PC-3 (cell line): ENCODE measurements at regions not wholly inside any gene's neighbourhood (a gene's known extent, or its start where the extent isn't known, plus 50 kb on each side); places are given as distances from the start of the nearest gene placed in this dataset.

Source experiments
- ATAC-seq: fragments of 200-7000 bp; cut with Tn5 transposase; 2 replicates; pipeline ENCODE4 v1.9.1; 2020; ENCODE audit warnings: mild to moderate bottlenecking, moderate library complexity
- BruUV-seq: library from RNA; stranded (reverse); fragments of 400-500 nt; replicated peaks from 2 replicates; lab custom pipeline; 2021; lab: Mats Ljungman, UMichigan
- CTCF ChIA-PET: fragments of 300-600 bp; sonication (Branson Sonifier 250); formaldehyde crosslinking; loops from one replicate; lab custom pipeline; 2022; ENCODE audit warnings: antibody characterized with exemption; lab: Charles Lee
- POLR2A ChIA-PET: fragments of 300-600 bp; sonication (Branson Sonifier 250); formaldehyde crosslinking; loops from one replicate; lab custom pipeline; 2022; ENCODE audit warnings: antibody characterized with exemption; ENCODE audit not compliant: unreplicated experiment; lab: Charles Lee
- DNase-seq: peaks from one replicate; pipeline ENCODE4 v3.0.0-alpha.2; 2015
- H2AFZ ChIP-seq: fragments of 300-600 bp; sonication (generic); 2 replicates; pipeline ENCODE4 v1.6.0; 2016; ENCODE audit warnings: antibody characterized with exemption, low read length
- H3F3A ChIP-seq: fragments of 300-600 bp; sonication (generic); one replicate; pipeline ENCODE4 v1.6.0; 2017; ENCODE audit warnings: antibody characterized with exemption, low read length, control low read depth, mild to moderate bottlenecking; ENCODE audit not compliant: unreplicated experiment
- H3K27ac ChIP-seq: fragments of 300-600 bp; sonication (generic); 2 replicates; pipeline ENCODE4 v1.5.1; 2016; ENCODE audit warnings: mild to moderate bottlenecking, low read length
- H3K27me3 ChIP-seq: fragments of 300-600 bp; sonication (generic); 2 replicates; pipeline ENCODE4 v1.6.1; 2016; ENCODE audit warnings: low read length, mixed read lengths
- H3K36me3 ChIP-seq: fragments of 300-600 bp; sonication (generic); 2 replicates; pipeline ENCODE4 v1.6.1; 2016; ENCODE audit warnings: low read depth, mixed run types, low read length, mixed read lengths
- H3K4me1 ChIP-seq: fragments of 300-600 bp; sonication (generic); 2 replicates; pipeline ENCODE4 v1.5.1; 2016; ENCODE audit warnings: low read length; ENCODE audit not compliant: insufficient read depth
- H3K4me2 ChIP-seq: fragments of 300-600 bp; sonication (generic); 2 replicates; pipeline ENCODE4 v1.6.0; 2016; ENCODE audit warnings: low read length
- H3K4me3 ChIP-seq: fragments of 300-600 bp; sonication (generic); 2 replicates; pipeline ENCODE4 v1.5.1; 2016; ENCODE audit warnings: mild to moderate bottlenecking, low read length, mixed read lengths
- H3K79me2 ChIP-seq: fragments of 300-600 bp; sonication (generic); 2 replicates; pipeline ENCODE4 v1.6.1; 2017; ENCODE audit warnings: low read length, mixed read lengths
- H3K9ac ChIP-seq: fragments of 300-600 bp; sonication (generic); 2 replicates; pipeline ENCODE4 v1.6.0; 2016; ENCODE audit warnings: mild to moderate bottlenecking, low read length
- H3K9me2 ChIP-seq: fragments of 300-600 bp; sonication (generic); replicated peaks from 2 replicates; pipeline ENCODE4 v1.6.1; 2016; ENCODE audit warnings: mixed run types, low read length, mixed read lengths
- H3K9me3 ChIP-seq: fragments of 300-600 bp; sonication (generic); 2 replicates; pipeline ENCODE4 v1.6.1; 2016; ENCODE audit warnings: low read length, mixed read lengths
- H4K20me1 ChIP-seq: fragments of 300-600 bp; sonication (generic); 2 replicates; pipeline ENCODE4 v1.6.1; 2016; ENCODE audit warnings: low read length, mixed read lengths
- CTCF ChIP-seq: fragments of 300-600 bp; sonication (generic); conservative IDR thresholded peaks from 2 replicates; pipeline ENCODE4 v1.5.1; 2017; ENCODE audit warnings: antibody characterized with exemption, low read depth, mild to moderate bottlenecking, low read length
- EZH2 ChIP-seq: fragments of 300-600 bp; sonication (generic); IDR thresholded peaks from one replicate; pipeline ENCODE4 v1.6.1; 2017; ENCODE audit warnings: antibody characterized with exemption, mild to moderate bottlenecking, low read length; ENCODE audit not compliant: unreplicated experiment
- EZH2phosphoT487 ChIP-seq: fragments of 300-600 bp; sonication (generic); IDR thresholded peaks from 2 replicates; pipeline ENCODE4 v1.6.1; 2018; ENCODE audit warnings: mild to moderate bottlenecking, antibody characterized with exemption, low read length, borderline replicate concordance
- intact Hi-C: fragments of 100-400 bp; cut with micrococcal nuclease; formaldehyde crosslinking; loops from 2 replicates; pipeline ENCODE4 v1.9.0; 2023

- Histone ChIP-seq H3K9me2 (no peaks in the 10 kb centered on the region), H3K4me2 (0 out of 2 replicates have a peak overlapping the region, but pooled peaks have one; percentile 40), H4K20me1 (no peaks in the 10 kb centered on the region), H3K27ac (no peak overlapping the region), H3K27me3 (no peaks in the 10 kb centered on the region), H3K79me2 (no peaks in the 10 kb centered on the region), H3K9me3 (no peaks in the 10 kb centered on the region), H3K4me1 (peaks cover 15% of the 10 kb centered on the region; the same call in 1 of the 2 replicates), H3K4me3 (no peak overlapping the region), H3K9ac (no peak overlapping the region), H3K36me3 (no peaks in the 10 kb centered on the region), H3F3A (no peaks in the 10 kb centered on the region), H2AFZ (no peak overlapping the region)
- CTCF ChIA-PET, result interaction anchor here (0.9 to 1.0 kb wide), 2 partner anchors 13 to 24 kb away, joined by 3 to 5 read pairs; no protein-coding TSS in a partner anchor
- POLR2A ChIA-PET, result no interaction called here
- ATAC-seq (no peak), DNase-seq (no peak)
- no TSS peak for BruUV-seq
- TF ChIP-seq CTCF, result no peak
- intact Hi-C loops, result no loop called here
Measured at GRCh38 chr14:100409003-100409360, 85.8 kb downstream of the SLC25A47 start.

DNA sequence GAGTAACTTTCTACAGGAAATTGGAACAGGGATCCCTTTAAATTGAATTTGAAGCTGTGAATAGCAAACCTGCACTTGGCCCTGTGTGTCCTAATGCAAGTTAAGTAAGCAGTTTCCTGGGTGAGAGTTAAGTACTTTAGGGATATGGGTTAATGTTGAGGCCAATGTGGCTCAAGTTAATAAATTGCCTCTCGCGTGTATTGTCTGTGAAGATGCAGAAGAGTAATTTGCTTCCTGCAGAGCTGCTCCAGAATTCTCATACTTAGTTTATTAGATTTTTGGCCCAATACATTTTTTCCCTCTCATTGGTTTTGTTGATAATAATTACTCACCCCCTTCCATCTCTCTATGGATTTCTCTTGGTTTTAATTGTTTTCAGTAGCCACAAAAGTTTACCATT, 86.5 kb downstream of the SLC25A47 start:
- H3K4me2 ChIP-seq, result no peak overlapping the region
- BruUV-seq, result no TSS peak
- no peaks in the 10 kb centered on the region for H4K20me1 ChIP-seq
- no peak overlapping the region for H3K9ac ChIP-seq
- H3K4me3 ChIP-seq, result no peak overlapping the region
- DNase-seq (no peak), ATAC-seq (no peak)
- H3K9me2 ChIP-seq, result no peaks in the 10 kb centered on the region
- no peaks in the 10 kb centered on the region for H3K9me3 ChIP-seq
- no peak for TF ChIP-seq EZH2phosphoT487
- no peak for TF ChIP-seq CTCF
- no peak for TF ChIP-seq EZH2
- H3F3A ChIP-seq, result no peaks in the 10 kb centered on the region
- ChIA-PET CTCF (no interaction called here), POLR2A (no interaction called here)
- peaks cover 15% of the 10 kb centered on the region; the same call in 1 of the 2 replicates for H3K4me1 ChIP-seq
- H3K27me3 ChIP-seq, result no peaks in the 10 kb centered on the region
- H2AFZ ChIP-seq, result no peak overlapping the region
- no peaks in the 10 kb centered on the region for H3K79me2 ChIP-seq
- H3K27ac ChIP-seq, result no peak overlapping the region
- intact Hi-C loops, result no loop called here
- H3K36me3 ChIP-seq, result no peaks in the 10 kb centered on the region

DNA sequence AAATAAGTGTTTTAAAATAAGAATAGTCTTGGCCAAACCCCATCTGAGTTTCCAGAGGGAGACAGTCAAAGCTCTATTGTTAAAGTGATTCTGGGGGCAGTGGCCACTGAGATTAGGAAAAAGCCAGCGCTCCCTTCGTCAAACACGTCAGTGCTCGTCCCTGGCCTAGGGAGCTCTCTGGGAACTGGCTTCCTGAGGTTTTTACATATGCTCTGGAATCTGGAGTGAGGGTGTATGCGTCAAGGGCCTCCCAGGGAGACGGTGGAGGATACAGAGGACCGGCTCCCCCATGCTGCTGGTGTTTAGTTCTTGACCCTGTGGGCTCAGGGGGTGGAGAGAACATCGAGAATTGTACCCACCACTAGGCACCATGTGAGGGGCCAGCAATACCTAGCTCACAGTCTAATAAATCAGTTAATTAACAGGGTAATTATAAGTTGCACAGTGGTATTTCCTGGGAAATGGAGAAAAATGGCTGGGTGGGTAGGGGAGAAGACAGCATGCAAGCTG, 87.0 kb downstream of the SLC25A47 start:
- H3K27ac ChIP-seq, result no peak overlapping the region
- H3K9ac ChIP-seq, result no peak overlapping the region
- DNase-seq, result no peak
- POLR2A ChIA-PET, result no interaction called here
- BruUV-seq, result no TSS peak
- no peaks in the 10 kb centered on the region for H3K27me3 ChIP-seq
- no peaks in the 10 kb centered on the region for H3K79me2 ChIP-seq
- no peaks in the 10 kb centered on the region for H3K9me3 ChIP-seq
- peaks cover 15% of the 10 kb centered on the region; the same call in 1 of the 2 replicates for H3K4me1 ChIP-seq
- H3K4me3 ChIP-seq, result no peak overlapping the region
- no peak overlapping the region for H3K4me2 ChIP-seq
- no peaks in the 10 kb centered on the region for H4K20me1 ChIP-seq
- TF ChIP-seq CTCF (no peak), EZH2phosphoT487 (no peak), EZH2 (no peak)
- ATAC-seq, result no peak
- no peaks in the 10 kb centered on the region for H3K9me2 ChIP-seq
- CTCF ChIA-PET, result no interaction called here
- no peak overlapping the region for H2AFZ ChIP-seq
- no peaks in the 10 kb centered on the region for H3K36me3 ChIP-seq
- intact Hi-C loops, result no loop called here
- no peaks in the 10 kb centered on the region for H3F3A ChIP-seq
